ENCODE measurements at regions not wholly inside any gene's neighbourhood (a gene's known extent, or its start where the extent isn't known, plus 50 kb on each side); places are given as distances from the start of the nearest gene placed in this dataset.
"Not testable (repeated sequence)": the region's sequence is repeated elsewhere in the genome, so short reads cannot be mapped to it uniquely, and the experiment has no call there.

GRCh38 chr3:39651993-39652739, 157.2 kb upstream of the MYRIP start:
- ChIA-PET CTCF (no interaction called here), POLR2A (no interaction called here)

GRCh38 chr3:39655718-39656117, 153.7 kb upstream of the MYRIP start:
- CTCF ChIA-PET, POLR2A ChIA-PET: not testable (repeated sequence)

GRCh38 chr3:39657075-39657474, 152.3 kb upstream of the MYRIP start:
- ChIA-PET POLR2A (no interaction called here), CTCF (no interaction called here)

DNA sequence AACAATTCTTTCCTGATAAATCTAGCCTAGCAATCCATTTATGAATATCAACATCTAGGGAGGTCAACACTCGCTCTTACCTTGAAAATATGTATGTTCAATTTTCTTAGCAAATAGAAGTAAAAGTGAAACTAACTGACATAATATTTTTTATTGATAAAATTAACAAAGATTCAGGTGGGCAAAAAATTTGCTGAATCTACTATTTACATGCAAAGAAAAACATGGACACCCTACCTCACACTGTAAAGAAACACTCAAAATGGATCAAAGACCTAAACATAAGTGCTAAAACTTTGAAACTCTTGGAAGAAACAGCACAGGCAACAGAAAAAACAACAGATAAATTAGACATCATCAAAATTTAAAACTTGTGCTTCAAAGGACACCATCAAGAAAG, 151.6 kb upstream of the MYRIP start:
- CTCF ChIA-PET = no interaction called here
- POLR2A ChIA-PET = no interaction called here

- POLR2A ChIA-PET = no interaction called here
Measured at GRCh38 chr3:39664931-39665330, 144.5 kb upstream of the MYRIP start.

DNA sequence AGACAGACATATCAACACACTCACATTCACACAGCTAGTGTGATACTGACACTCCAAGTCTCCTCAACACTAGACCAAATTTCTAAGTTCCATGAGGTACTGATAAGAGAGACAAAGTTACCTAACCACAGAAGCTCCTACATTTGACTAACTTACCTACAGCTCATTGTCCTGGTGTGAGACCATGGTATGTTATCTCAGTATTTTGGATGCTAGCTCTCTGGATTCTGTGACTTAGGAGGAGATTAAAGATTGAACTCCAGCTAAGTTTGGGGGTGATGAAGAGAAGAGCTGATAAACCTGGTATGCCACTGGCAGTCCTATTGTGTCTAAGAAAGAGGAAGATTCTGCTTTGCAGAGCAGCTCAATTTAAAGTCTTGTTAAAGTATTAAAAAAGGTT, 144.0 kb upstream of the MYRIP start:
- ChIA-PET POLR2A (no interaction called here), CTCF (no interaction called here)

More at GRCh38 chr3:39664931-39665330, 144.5 kb upstream of the MYRIP start:
- CTCF ChIA-PET = no interaction called here

GRCh38 chr3:39668420-39668819, 141.0 kb upstream of the MYRIP start:
- POLR2A ChIA-PET = no interaction called here
- CTCF ChIA-PET = no interaction called here

DNA sequence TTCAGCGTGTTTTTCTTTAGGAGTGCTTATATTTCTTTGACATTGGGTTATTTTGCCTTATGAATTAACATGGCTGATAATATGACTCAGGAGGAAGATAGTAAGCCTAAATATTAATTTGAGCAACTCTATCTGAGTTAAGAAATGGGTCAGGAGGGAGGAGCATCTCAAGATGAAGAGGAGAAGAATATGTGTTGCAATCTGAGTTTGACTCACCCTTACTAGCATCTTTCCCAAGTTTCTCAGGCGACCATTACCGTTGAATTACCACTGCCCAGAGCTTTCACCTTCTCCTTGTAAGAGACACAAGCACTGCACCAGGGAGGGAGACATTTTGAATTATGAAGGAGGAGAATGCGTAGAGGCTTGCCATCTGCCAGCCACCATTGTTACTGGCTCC, 138.3 kb upstream of the MYRIP start:
- POLR2A ChIA-PET = no interaction called here

DNA sequence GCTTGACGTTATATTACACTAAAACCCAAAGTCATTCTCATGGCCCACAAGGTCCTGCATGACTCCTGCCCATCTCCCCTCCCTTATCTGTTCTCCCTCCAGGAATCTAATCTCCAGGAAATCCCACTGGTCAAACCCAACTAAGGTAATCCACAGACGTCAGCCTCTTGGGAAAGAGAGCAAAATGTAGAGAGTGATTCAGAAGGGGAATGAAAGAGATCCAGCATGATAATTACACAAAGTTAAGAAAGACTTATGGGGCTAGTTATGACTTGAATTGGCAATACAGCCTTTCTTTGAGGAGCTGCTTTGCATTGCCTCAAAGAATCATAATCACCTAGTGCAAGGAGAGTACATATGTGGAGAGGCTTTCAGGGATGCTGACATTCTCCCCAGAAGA, 137.8 kb upstream of the MYRIP start:
- CTCF ChIA-PET = no interaction called here
- POLR2A ChIA-PET = no interaction called here

More for the DNA sequence above, 138.3 kb upstream of the MYRIP start:
- CTCF ChIA-PET = no interaction called here

- POLR2A ChIA-PET = no interaction called here
- CTCF ChIA-PET = no interaction called here
Measured at GRCh38 chr3:39705351-39705900, 104.0 kb upstream of the MYRIP start.

DNA sequence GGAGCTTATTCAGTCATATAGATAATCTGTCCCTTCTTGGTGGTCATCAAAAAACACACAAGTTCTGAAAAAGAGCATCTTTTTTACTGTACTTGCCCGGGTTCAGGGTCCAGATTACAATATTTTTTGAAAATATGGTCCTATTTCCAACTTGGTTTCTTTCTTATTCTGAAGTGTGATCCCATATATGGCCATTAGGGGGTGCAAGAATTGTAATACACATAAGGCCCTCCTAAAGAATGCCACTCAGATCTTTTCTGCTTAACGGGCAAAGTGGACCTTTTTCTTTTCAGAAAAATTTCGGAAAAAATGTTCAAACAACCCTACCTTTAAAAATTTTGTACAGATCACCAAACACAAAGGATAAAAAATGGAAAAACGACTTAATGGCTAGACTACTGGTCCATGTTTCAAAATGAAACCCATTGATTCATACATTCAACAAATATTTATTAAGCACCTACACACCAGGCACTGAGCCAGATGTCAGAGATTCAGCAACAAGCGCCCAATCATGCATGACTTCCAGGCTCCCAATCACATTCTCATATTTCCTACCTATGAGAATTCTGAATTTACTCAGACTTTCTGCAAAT, 102.0 kb upstream of the MYRIP start:
- POLR2A ChIA-PET = no interaction called here
- CTCF ChIA-PET = no interaction called here

DNA sequence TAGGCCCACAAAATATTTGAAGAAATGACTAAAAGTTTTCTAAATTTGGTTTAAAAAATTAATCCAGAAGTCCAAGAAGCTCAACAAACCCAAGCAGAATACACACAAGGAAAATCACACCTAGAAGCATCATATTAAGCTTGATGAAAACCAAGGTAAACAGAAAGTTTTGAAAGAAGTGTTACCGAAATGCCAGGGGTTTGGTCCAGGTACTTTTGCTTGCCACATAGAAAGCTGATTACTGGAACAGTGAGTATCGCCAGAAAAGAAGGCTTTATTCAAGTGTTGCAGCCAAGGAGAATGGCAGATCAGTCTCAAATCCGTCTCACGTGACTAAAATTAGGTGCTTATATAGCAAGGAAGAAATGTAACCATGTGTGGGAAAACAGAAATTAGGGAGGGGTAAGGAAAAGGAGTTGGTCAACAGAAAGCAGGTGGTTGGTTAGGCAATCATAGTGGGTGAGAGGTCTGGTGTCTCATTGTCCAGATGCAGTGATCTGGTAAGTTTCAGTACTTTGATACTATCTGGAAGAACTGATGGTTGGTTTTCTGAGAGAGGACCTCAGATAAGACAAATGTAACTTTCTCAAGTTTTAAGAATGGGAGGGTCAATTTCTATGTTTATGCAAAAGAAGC, 96.9 kb upstream of the MYRIP start:
- POLR2A ChIA-PET = no interaction called here
- CTCF ChIA-PET = no interaction called here

DNA sequence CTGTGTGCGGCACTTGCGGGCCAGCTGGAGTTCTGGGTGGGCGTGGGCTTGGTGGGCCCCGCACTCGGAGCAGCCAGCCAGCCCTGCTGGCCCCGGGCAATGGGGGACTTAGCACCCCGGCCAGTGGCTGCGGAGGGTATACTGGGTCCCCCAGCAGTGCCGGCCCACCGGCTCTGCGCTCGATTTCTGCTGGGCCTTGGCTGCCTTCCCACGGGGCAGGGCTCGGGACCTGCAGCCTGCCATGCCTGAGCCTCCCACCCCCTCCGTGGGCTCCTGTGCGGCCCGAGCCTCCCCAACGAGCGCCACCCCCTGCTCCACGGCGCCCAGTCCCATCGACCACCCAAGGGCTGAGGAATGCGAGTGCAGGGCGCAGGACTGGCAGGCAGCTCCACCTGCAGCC, 96.1 kb upstream of the MYRIP start:
- CTCF ChIA-PET, POLR2A ChIA-PET: not testable (repeated sequence)

DNA sequence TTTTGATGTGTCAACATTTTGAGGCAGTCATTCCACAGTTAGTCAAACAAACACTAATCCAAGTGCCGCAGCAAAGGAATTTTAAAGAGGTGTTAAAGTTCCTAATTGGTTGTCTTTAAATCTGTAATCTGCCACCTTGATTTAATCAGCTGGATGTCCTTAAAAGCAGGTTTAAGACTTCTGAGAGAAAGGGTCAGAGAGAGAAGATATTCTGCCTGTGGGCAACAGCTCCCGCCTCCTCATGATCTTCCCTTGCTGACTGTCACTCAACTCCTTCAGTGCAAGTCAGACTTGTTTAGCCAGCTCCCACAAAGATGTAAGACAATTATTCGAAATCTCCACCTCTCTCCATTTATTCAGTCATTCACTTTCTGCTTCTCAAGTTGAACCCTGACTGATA, 92.6 kb upstream of the MYRIP start:
- CTCF ChIA-PET = interaction anchor here (0.6 kb wide), 1 partner anchor 1309 kb away, joined by 5 read pairs; no protein-coding TSS in a partner anchor
- POLR2A ChIA-PET = interaction anchor here (0.6 kb wide), 1 partner anchor 1222 kb away, joined by 3 read pairs; no protein-coding TSS in a partner anchor

GRCh38 chr3:39718674-39719595, 90.5 kb upstream of the MYRIP start:
- ChIA-PET POLR2A (no interaction called here), CTCF (no interaction called here)

GRCh38 chr3:39721076-39721475, 88.3 kb upstream of the MYRIP start:
- ChIA-PET CTCF (no interaction called here), POLR2A (no interaction called here)

DNA sequence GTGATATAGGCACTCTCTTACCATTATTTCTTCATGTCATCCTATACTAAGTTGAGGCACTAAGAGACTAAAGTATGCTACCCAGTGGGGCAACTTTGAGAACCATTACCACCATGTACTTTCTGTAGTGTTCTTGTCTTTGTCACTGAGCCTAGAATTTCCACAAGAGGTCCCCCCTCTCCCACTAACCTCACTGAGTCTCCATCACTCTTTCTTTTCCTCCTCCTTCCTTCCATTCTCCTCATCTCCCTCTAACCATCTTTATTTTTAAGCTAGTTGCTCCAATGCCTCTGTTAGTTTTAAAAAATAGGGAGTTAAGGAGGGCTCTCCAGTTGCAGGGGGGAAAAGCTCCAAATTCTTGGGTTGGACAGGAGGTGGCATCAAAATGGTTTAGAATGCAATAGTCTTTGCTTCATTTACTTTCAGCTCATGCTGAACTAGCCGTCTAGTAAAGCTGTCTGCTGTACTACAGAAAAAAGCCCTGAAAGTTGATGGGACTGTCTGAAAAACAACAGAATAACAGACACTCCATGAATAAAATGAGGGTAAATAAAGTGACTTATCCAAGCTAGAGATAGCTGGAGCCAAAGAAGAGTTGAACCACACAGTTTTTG, 85.1 kb upstream of the MYRIP start:
- POLR2A ChIA-PET = no interaction called here

GRCh38 chr3:39725321-39725720, 84.1 kb upstream of the MYRIP start:
- ChIA-PET CTCF (no interaction called here), POLR2A (no interaction called here)

More for the DNA sequence above, 85.1 kb upstream of the MYRIP start:
- CTCF ChIA-PET = interaction anchor here (0.6 kb wide), 1 partner anchor 287 kb away, joined by 3 read pairs; no protein-coding TSS in a partner anchor

DNA sequence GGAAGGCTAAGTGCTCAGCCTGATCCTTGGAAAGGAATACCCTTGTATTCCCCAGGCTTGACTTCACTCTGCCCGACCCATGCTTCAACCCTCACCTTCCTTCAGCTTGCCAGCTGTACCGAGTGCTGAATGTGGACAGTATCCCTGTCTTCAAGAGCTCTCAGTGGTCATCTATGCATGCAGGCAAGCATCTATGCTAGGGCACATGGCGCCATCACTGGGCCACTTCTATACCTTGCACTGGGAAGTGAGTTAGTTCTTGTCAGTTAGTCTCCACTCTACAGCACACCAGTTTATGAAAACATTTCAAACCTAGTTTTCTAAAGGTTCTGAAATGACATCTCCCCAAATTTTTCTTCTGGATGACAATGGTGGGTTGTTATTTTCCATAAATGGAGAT, 82.0 kb upstream of the MYRIP start:
- POLR2A ChIA-PET = no interaction called here
- CTCF ChIA-PET = no interaction called here

GRCh38 chr3:39733804-39734203, 75.6 kb upstream of the MYRIP start:
- CTCF ChIA-PET = no interaction called here

More at GRCh38 chr3:39733804-39734203, 75.6 kb upstream of the MYRIP start:
- POLR2A ChIA-PET = no interaction called here
